Vagina (tissue), 2 donors: ENCODE measurements at regions not wholly inside any gene's neighbourhood (a gene's known extent, or its start where the extent isn't known, plus 50 kb on each side); places are given as distances from the start of the nearest gene placed in this dataset.
"Not testable (repeated sequence)": the region's sequence is repeated elsewhere in the genome, so short reads cannot be mapped to it uniquely, and the experiment has no call there.

ENCODE experiments used
- POLR2A ChIP-seq, 2 donors: fragments of 450-650 bp; IDR thresholded peaks; one replicate each; pipeline ENCODE4 v1.6.1; 2017; ENCODE audit warnings: antibody characterized with exemption in 2 of 2, mild to moderate bottlenecking in 2 of 2, moderate library complexity in 2 of 2
- POLR2AphosphoS5 ChIP-seq, 2 donors: sonication (generic); formaldehyde crosslinking; IDR thresholded peaks; one replicate each; pipeline ENCODE4 v1.9.0; 2017; ENCODE audit warnings: antibody characterized with exemption in 2 of 2, mild to moderate bottlenecking in 2 of 2, low read depth in 1 of 2; ENCODE audit not compliant: insufficient read depth in 1 of 2
- TF ChIP-seq, protein P1 (sequence below), 3 experiments: fragments of 450-650 bp in 2 of 3; fragments of 200-600 bp in 1 of 3; sonication (generic) in 1 of 3; IDR thresholded peaks; one replicate each; pipeline ENCODE4 v1.5.1; 2017 to 2019; ENCODE audit warnings: antibody characterized with exemption in 3 of 3, mild to moderate bottlenecking in 2 of 3, moderate library complexity in 2 of 3

DNA sequence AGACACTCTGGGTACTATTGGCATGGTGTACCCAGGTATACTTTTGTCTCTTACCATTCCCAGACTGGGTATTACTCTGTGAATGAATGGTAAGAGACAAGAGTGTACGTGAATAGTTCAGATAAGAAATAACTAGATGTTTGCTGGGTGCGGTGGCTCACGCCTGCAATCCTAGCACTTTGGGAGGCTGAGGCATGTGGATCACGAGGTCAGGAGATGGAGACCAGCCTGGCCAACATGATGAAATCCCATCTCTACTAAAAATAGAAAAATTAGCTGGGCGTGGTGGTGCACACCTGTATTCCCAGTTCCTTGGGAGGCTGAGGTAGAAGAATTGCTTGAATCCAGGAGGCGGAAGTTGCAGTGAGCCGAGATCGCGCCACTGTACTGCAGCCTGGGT is 75.8 kb upstream of the VKORC1L1 start:
- TF ChIP-seq POLR2A (IDR thresholded peaks at IDR 0.05); POLR2AphosphoS5 (IDR thresholded peaks at IDR 0.05; ENCODE audit: insufficient read depth in 1 of 2, low read depth in 1 of 2): not testable (repeated sequence)
- TF ChIP-seq, protein P1, sequence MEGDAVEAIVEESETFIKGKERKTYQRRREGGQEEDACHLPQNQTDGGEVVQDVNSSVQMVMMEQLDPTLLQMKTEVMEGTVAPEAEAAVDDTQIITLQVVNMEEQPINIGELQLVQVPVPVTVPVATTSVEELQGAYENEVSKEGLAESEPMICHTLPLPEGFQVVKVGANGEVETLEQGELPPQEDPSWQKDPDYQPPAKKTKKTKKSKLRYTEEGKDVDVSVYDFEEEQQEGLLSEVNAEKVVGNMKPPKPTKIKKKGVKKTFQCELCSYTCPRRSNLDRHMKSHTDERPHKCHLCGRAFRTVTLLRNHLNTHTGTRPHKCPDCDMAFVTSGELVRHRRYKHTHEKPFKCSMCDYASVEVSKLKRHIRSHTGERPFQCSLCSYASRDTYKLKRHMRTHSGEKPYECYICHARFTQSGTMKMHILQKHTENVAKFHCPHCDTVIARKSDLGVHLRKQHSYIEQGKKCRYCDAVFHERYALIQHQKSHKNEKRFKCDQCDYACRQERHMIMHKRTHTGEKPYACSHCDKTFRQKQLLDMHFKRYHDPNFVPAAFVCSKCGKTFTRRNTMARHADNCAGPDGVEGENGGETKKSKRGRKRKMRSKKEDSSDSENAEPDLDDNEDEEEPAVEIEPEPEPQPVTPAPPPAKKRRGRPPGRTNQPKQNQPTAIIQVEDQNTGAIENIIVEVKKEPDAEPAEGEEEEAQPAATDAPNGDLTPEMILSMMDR (IDR thresholded peaks at IDR 0.05), result not testable (repeated sequence)
